NT2/D1 (cell line): ENCODE measurements at regions not wholly inside any gene's neighbourhood (a gene's known extent, or its start where the extent isn't known, plus 50 kb on each side); places are given as distances from the start of the nearest gene placed in this dataset.

Experiments used
- SUZ12 ChIP-seq: IDR thresholded peaks from 2 replicates; pipeline ENCODE4 v1.6.1; 2011; ENCODE audit not compliant: insufficient read length, insufficient read depth; ENCODE audit errors: extremely low read depth
- YY1 ChIP-seq: IDR thresholded peaks from 2 replicates; pipeline ENCODE4 v1.6.1; 2011; ENCODE audit not compliant: insufficient read length, insufficient read depth
- ZNF274 ChIP-seq: IDR thresholded peaks from 2 replicates; pipeline ENCODE4 v1.6.1; 2011; ENCODE audit warnings: mild to moderate bottlenecking, low read depth, low read length

DNA sequence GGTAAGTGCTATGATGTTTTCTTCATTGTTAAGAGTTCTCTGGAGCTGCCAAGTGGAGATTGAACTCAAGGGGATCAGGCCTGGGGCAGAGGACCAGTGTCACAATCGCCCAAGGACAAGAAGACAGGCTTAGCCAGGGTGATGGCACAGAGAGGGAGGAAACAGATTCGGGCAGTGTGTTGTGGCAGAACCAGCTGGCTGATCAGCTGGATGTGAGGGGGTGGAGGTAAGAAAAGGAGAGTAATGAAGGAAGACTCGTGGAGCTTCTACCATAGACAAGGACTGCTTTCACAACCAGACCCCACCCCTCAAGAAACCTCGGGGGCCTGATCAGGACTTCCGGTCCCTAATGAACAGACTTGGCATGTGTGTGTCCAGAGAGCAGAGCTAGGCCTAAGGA lies 60.9 kb upstream of the LINGO1 start:
- TF ChIP-seq SUZ12 (no peak), ZNF274 (no peak), YY1 (no peak)
